ENCODE measurements at regions not wholly inside any gene's neighbourhood (a gene's known extent, or its start where the extent isn't known, plus 50 kb on each side); places are given as distances from the start of the nearest gene placed in this dataset.
"Not testable (repeated sequence)": the region's sequence is repeated elsewhere in the genome, so short reads cannot be mapped to it uniquely, and the experiment has no call there.

- TF ChIP-seq POLR2A (IDR thresholded peaks at IDR 0.05; ENCODE audit: low read length) (no peak), GATA1 (IDR thresholded peaks at IDR 0.05; ENCODE audit: low read depth, low read length) (no peak)
- no peak for DNase-seq
Measured at GRCh38 chr5:36768450-36768849, 108.1 kb upstream of the NIPBL start.

- TF ChIP-seq POLR2A (IDR thresholded peaks at IDR 0.05; ENCODE audit: low read length) (no peak), GATA1 (IDR thresholded peaks at IDR 0.05; ENCODE audit: low read depth, low read length) (no peak)
Measured at GRCh38 chr5:36769129-36769770, 107.3 kb upstream of the NIPBL start.

DNA sequence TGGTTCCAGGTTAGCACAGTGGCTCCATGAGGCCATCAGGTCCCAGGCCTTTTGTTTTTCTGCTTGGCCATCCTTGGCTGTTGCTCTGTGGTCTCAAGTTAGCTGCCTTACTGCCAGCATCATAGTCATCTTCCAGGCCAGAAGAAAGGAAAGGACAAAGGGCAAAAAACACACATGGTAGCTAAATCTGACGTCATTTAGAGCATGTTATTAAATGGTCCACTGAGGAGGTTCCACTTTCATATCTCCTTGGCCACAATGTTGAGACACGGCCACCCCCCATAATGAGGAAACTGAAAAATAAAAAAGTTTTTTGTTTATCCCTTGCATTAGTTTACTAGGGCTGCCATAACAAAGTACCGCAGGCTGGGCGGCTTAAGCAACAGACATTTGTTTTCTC is 106.4 kb upstream of the NIPBL start:
- no peak for DNase-seq
- TF ChIP-seq POLR2A (IDR thresholded peaks at IDR 0.05; ENCODE audit: low read length) (no peak), GATA1 (IDR thresholded peaks at IDR 0.05; ENCODE audit: low read depth, low read length) (no peak)

More at GRCh38 chr5:36769129-36769770, 107.3 kb upstream of the NIPBL start:
- no peak for DNase-seq

GRCh38 chr5:36772276-36773140 is 104.1 kb upstream of the NIPBL start:
- DNase-seq: no peak
- TF ChIP-seq POLR2A (IDR thresholded peaks at IDR 0.05; ENCODE audit: low read length) (no peak), GATA1 (IDR thresholded peaks at IDR 0.05; ENCODE audit: low read depth, low read length) (no peak)

DNA sequence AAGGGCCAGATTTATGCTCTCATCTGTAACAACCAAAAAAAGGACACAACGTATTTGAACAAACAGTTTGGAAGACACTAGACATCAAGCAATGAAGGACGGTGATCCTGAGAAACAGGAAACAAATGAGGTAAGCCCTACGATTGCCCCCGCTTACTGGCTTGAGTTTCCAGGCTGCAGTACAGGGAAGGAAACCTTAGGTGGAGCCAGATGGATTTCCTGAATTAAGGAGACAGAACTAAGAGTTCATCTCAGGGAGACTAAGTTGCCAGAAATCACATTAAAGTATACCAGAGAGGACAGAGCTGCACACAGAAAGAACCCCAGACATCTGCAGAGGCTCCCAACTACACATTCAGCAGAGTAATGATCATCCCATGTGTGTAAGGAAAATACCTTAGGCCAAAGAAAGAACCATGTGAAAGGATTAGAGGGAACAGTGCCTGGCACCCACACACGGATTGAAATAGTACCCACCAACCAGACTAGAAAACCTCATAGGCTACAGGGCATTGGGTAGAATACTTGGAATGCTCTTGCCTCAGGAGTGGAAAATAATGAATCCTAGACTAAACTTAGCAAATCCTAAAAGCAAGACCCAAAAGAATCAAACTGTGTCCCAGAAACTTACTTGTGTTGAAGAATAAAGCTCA is 99.3 kb upstream of the NIPBL start:
- no peak for DNase-seq
- TF ChIP-seq POLR2A (IDR thresholded peaks at IDR 0.05; ENCODE audit: low read length) (no peak), GATA1 (IDR thresholded peaks at IDR 0.05; ENCODE audit: low read depth, low read length) (no peak)

- no peak for DNase-seq
- no peak for TF ChIP-seq GATA1 (IDR thresholded peaks at IDR 0.05; ENCODE audit: low read depth, low read length)
- no peak for TF ChIP-seq POLR2A (IDR thresholded peaks at IDR 0.05; ENCODE audit: low read length)
Measured at GRCh38 chr5:36778336-36778735, 98.2 kb upstream of the NIPBL start.

GRCh38 chr5:36782612-36783011 is 94.0 kb upstream of the NIPBL start:
- not testable (repeated sequence) for DNase-seq

DNA sequence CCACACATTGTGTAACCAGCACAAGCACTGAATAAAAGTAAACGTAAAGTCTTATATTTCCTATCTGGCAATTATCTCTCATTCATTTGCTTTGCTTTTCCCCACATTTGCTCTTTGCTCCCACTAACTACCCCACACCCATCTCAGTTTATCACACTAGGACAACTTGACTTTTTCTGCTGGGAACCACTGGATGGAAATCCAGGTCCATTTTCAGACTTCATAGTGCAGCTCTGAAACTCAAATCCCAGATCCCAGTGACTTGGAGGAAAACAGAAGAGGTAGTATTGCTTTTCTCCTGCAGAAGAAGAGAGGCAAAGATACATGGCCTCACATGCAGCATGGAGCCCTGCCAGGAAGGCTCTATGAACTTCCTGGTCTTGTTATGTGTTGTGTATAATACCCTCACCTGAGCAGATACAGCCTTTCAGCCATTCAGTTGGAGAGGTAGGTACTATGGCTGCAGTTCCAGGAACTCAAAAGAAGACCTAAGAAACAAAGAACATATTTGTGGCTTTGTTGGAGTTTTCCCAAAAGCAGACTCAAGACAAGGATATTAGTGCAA is 90.0 kb upstream of the NIPBL start:
- DNase-seq: no peak
- TF ChIP-seq GATA1 (IDR thresholded peaks at IDR 0.05; ENCODE audit: low read depth, low read length) (no peak), POLR2A (IDR thresholded peaks at IDR 0.05; ENCODE audit: low read length) (no peak)

GRCh38 chr5:36787365-36788093 is 89.0 kb upstream of the NIPBL start:
- TF ChIP-seq POLR2A (IDR thresholded peaks at IDR 0.05; ENCODE audit: low read length): no peak
- no peak for TF ChIP-seq GATA1 (IDR thresholded peaks at IDR 0.05; ENCODE audit: low read depth, low read length)
- no peak for DNase-seq

- DNase-seq: no peak
- TF ChIP-seq GATA1 (IDR thresholded peaks at IDR 0.05; ENCODE audit: low read depth, low read length): no peak
- no peak for TF ChIP-seq POLR2A (IDR thresholded peaks at IDR 0.05; ENCODE audit: low read length)
Measured at GRCh38 chr5:36790847-36791246, 85.7 kb upstream of the NIPBL start.

DNA sequence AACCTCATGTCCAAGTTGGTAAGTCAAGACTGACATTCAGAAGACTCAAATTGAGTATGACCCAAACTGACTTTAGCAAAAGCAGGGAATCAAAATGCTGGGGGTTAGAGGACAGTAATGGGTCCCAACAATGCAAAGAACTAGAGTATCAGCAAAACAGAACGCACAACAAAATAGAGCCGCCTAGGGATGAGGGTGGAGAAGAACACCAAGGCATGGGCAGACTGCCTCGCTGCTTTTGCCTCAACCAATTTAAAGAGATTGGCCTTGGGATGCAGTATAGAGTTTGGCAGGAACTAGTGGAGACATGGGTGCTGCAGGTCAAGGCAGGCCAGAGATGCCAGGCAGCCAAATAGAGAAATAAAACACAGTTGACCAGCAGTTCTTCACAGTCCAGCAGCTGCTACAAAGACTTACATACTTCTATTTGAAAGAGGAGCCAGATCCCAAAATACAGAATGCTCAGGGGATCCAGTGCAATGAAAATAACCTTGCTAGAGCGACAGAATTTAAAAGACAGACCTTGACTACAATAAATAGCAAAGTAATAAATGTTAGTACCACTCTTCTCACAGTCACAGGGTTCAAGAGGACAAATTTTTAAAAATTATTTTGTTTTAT is 83.9 kb upstream of the NIPBL start:
- TF ChIP-seq POLR2A (IDR thresholded peaks at IDR 0.05; ENCODE audit: low read length) (no peak), GATA1 (IDR thresholded peaks at IDR 0.05; ENCODE audit: low read depth, low read length) (no peak)
- no peak for DNase-seq

- TF ChIP-seq GATA1 (IDR thresholded peaks at IDR 0.05; ENCODE audit: low read depth, low read length) (no peak), POLR2A (IDR thresholded peaks at IDR 0.05; ENCODE audit: low read length) (no peak)
- no peak for DNase-seq
Measured at GRCh38 chr5:36795366-36795765, 81.2 kb upstream of the NIPBL start.

DNA sequence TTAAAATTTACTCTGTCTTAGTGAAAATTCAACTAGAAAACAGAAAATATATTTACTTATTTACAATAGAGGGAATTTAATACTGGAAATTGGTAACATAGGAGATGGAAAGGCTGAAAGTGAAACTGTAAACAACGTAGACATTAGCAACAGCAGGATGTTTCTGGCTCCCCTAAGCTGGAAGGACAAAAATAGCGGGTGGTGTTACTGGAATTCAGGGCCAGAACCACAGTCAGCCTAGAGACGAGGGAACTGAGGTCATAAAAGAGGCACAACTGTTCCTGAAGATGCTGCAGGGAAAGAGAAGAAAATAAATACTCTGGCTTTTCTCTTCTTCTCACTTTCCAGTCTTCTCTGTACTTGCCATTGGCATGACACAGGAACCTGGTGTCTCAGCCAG is 80.4 kb upstream of the NIPBL start:
- TF ChIP-seq POLR2A (IDR thresholded peaks at IDR 0.05; ENCODE audit: low read length) (no peak), GATA1 (IDR thresholded peaks at IDR 0.05; ENCODE audit: low read depth, low read length) (no peak)
- no peak for DNase-seq
